NCI-H1694 treated with DMSO at 0.1 percent for 48 hours (cell line): ENCODE measurements at regions not wholly inside any gene's neighbourhood (a gene's known extent, or its start where the extent isn't known, plus 50 kb on each side); places are given as distances from the start of the nearest gene placed in this dataset.
A peak's percentile ranks its signal among the peaks of the same experiment; 100 is the strongest.

ENCODE experiments used
- DNase-seq: peaks from one replicate; lab custom pipeline; 2025; lab: John Stamatoyannopoulos, UW

DNA sequence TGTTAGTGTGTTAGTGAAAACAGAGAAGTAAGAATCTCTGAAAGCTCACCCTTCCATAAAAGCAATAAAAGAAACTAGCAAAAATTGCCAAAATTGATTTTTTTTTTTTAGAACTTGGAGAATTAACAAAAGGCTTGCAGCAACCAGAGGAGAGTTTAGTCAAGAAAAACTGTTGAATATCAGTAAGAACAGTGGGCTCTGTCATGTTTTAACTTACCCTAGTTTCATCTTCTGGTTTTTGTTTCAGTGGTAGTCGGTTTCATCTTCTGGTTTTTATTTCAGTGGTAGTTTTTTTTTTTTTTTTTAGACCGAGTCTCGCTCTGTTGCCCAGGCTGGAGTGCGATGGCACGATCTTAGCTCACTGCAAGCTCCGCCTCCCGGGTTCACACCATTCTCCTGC is 580.9 kb downstream of the NYAP2 start:
- no peak for DNase-seq

DNA sequence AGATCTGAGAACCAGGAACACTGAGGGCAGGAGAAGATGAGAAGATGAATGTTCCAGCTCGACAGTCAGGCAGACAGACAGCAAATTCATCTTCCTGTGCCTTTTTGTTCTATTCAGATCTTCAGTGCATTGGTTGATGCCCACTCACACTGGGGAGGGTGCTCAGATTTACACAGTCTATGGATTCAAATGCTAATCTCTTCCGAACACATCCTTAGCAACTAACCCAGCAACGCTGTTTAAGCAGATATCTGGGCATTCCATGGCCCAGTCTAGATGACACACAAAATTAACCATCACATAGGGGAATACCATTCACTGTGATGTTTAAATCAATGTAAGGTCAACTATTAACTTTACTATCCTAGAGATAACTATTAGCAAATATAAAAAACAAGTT is 571.9 kb downstream of the NYAP2 start:
- no peak for DNase-seq

GRCh38 chr2:225948903-225949302 is 549.4 kb downstream of the NYAP2 start:
- DNase-seq = no peak

- no peak for DNase-seq
These were observed 539.5 kb downstream of the NYAP2 start for GRCh38 chr2:225938991-225939390.

GRCh38 chr2:225937625-225938187 is 538.2 kb downstream of the NYAP2 start:
- DNase-seq = no peak

GRCh38 chr2:225932811-225933413 is 533.4 kb downstream of the NYAP2 start:
- no peak for DNase-seq

GRCh38 chr2:225930687-225931086 is 531.2 kb downstream of the NYAP2 start:
- DNase-seq = no peak

DNA sequence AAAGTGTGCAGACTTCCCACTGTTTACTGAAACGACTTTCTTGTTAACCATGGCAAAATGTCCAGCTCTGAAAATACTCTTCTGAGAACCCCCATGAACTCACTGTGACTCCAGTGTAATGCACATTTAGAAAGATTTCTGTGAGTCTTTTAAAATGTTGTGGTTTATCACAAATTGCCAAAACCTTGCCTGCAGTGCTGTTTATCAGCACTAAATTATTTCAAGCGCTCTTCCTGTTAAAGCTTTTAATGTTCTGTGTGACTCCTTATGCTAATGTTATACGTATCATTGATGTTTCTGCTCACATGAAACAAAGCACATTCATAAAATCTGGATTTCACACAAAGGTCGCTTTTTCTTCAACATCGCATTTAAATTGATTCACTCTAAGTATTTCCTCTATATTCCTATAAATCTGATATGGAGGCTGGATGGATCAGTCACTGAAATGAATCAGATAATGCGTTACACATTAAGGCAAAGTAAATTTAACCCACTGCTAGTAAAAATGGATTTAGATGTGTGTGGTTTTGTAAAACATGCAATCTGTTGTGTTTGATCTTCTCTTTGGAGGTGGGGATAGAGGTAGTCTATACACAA is 521.2 kb downstream of the NYAP2 start:
- DNase-seq = no peak

DNA sequence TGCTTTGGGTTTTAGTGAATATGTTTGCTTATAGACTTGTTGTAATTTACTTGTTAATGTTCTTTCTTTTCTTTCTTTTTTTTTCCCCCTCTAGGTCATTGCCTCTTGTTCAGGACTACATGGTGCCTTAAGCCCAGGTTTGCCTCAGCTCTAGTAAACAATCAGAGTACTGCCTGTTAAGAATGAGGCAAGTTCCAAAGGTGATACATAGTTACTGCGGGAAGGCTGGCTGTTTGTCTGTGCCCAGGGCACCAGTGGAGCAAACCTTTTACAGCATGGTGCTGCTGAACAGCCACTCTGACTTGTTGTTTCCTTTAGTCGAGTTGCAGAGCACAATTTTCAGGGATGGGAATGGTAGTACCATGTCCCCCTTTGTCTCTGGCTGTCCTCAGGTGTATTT is 517.2 kb downstream of the NYAP2 start:
- no peak for DNase-seq

DNA sequence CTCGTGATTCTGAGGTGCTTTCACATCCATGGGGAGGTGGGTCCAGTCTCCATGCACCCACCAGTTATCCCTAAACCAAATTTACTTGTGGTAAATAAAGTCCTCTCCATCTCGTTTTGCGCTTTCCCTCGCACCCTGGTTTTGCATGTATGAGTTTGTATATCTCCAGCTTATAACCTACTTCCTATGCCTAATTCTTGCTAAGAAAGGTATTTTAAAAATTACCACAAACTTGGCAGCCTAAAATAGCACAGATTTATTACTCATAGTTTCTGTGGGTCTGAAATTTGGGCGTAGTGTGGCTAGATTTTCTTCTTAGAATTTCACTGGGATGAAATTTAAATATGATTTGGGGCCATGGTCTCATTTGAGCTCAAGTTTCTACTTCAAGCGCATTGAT is 511.5 kb downstream of the NYAP2 start:
- DNase-seq = no peak

DNA sequence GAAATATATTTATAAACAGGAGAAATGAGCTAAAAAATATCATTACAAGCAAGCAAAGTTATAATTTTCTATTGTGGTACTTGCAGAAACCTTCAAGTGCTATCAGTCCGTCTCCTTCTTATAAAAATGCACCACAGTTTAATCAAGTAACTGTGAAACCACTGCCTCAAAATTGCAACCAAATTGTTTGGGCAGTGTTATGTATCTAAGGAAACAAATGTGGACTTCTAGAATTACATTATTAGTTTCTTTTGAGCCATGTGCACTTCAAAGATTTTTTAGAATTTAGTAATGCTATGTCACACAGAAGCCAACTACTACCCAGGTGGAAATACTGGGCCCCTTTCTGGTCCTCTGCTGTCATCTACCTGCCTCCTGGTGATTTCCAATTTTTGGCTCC is 495.6 kb downstream of the NYAP2 start:
- DNase-seq = no peak

- no peak for DNase-seq
These were observed 494.9 kb downstream of the NYAP2 start for GRCh38 chr2:225894236-225894980.

GRCh38 chr2:225893151-225893550 is 493.6 kb downstream of the NYAP2 start:
- no peak for DNase-seq

- DNase-seq = no peak
These were observed 492.3 kb downstream of the NYAP2 start for GRCh38 chr2:225891771-225892170.

DNA sequence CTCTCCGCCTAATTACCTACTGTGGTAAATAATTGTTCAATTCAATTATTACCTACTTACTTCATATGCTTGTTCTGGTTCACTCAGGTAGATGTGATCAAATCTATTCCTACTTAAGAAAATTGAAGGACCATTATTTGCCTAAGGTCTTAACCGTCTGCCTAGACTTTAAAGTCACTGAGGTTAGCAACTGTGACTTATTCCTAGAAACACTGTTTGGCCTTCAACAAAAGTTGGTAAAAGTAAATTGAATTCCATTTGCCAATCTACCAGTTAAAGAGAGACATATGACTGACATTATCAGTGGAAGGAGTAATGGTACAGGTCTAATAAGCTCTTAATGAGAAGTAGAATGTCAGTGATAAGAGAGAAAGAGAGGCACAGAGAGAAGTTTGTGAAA is 491.5 kb downstream of the NYAP2 start:
- DNase-seq = no peak

GRCh38 chr2:225889452-225889851 is 489.9 kb downstream of the NYAP2 start:
- peak; percentile 59 for DNase-seq

DNA sequence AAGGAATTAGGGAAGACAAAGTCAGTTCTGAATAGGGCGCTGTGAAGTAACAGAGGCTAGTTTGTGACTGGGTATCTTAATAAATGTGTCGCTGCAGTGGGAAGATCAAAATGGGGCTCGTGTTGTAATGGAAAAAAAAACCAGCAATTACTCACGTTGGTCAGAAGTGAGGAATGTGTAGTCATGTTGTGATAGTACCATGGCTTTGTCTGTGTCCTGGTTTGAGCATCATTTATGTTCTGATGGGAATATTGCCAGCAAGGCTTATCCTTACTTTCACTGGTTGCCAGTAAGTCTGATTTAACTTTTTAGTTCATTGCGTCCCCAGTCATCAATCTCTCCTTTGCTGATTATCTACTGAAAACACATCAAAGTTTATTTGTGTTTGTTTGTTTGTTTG is 467.6 kb downstream of the NYAP2 start:
- no peak for DNase-seq

DNA sequence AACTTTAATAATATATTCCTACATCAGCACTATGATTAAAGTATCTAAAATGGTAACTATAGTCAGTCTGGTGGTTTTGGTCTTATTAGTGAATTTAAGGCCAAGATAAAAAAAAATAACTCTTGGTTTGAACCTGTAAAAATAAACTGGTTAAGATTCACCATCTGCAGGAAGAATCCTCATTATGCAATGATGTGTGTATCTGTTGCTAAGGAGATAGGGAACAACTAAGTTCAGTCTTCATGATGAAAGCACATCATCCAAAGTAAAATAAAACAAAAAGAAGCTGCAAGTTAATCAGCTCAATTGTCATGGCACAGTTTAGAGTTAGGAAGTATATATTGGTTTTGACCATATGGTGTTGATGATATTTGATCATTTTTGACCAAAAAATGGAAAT is 466.0 kb downstream of the NYAP2 start:
- DNase-seq = no peak

DNA sequence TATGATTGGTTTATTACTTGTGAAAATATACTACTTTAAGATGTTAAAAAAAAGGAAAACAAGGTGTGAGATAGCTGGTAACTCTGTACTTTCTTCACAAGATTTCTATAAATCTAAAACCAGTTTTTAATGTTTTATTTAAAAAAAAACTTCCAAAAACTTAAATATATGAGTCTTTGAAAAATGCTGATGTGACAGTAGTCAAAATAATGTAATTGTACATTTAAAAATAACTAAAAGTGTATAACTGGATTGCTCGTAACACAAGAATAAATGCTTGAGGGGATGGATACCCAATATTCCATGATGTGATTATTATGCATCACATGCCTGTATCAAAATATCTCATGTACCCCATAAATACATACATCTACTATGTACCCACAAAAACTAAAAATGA is 464.9 kb downstream of the NYAP2 start:
- no peak for DNase-seq

- DNase-seq = no peak
These were observed 443.4 kb downstream of the NYAP2 start for GRCh38 chr2:225842939-225843338.

DNA sequence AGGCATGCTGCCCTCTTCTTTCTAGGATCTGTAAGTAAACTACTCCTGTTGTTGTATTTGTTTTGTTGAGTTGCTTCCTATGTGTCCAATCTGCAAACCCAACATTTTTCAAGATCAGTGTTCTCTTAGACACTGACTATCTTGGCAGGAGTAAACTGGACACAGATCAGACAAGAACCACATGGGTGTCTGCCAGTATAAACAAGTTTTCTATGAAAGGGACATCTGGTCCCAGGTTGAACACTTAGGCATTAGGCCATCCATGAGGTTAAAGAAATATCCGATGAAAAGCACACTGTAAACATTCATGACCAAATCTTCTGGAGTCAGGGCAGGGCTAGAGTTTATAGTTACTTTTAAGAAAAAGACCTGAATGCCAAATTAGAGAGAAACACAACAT is 441.8 kb downstream of the NYAP2 start:
- no peak for DNase-seq

GRCh38 chr2:225837328-225837727 is 437.8 kb downstream of the NYAP2 start:
- no peak for DNase-seq

DNA sequence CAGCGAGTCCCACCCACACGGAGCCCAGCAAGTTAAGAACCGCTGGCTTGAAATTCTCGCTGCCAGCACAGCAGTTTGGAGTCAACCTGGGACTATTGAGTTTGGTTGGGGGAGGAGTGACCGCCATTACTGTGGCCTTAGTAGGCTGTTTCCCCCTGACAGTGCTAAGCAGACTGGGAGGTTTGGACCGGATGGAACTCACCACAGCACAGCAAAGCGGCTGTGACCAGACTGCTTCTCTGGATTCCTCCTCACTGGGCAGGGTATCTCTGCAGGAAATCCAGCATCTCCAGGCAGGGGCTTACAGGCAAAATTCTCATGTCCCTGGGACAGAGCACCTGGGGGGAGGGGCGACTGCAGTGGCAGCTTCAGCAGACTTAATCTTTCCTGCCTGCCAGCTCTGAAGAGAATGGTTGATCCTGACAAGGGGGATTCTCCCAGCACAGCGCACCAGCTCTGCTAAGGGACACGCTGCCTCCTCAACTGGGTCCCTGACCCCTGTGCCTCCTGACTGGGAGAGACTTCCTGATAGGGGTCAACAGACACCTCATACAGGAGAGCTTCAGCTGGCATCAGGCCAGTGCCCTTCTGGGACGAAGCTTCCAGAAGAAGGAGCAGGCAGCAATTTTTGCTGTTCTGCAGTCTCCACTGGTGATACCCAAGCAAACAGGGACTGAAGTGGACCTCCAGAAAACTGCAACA is 425.4 kb downstream of the NYAP2 start:
- no peak for DNase-seq
